GM21528 (cell line): ENCODE measurements at regions not wholly inside any gene's neighbourhood (a gene's known extent, or its start where the extent isn't known, plus 50 kb on each side); places are given as distances from the start of the nearest gene placed in this dataset.
A peak's percentile ranks its signal among the peaks of the same experiment; 100 is the strongest.

Source experiments
- ATAC-seq: cut with Tn5 transposase; IDR thresholded peaks from one replicate; pipeline ENCODE4 v1.9.1; 2021; ENCODE audit warnings: mild to moderate bottlenecking, moderate library complexity; ENCODE audit not compliant: unreplicated experiment, low FRiP score

GRCh38 chr2:52974127-52974526, 793.5 kb upstream of the CHAC2 start:
- ATAC-seq = no peak

GRCh38 chr2:52970642-52971041, 797.0 kb upstream of the CHAC2 start:
- no peak for ATAC-seq

- ATAC-seq = no peak
Observed at GRCh38 chr2:52968043-52968442, 799.6 kb upstream of the CHAC2 start.

- no peak for ATAC-seq
Observed at GRCh38 chr2:52964916-52965530, 802.6 kb upstream of the CHAC2 start.

- ATAC-seq = no peak
Observed at GRCh38 chr2:52961403-52961802, 806.2 kb upstream of the CHAC2 start.

- no peak for ATAC-seq
Observed at GRCh38 chr2:52960881-52961280, 806.7 kb upstream of the CHAC2 start.

- ATAC-seq = no peak
Observed at GRCh38 chr2:52959801-52960200, 807.8 kb upstream of the CHAC2 start.

GRCh38 chr2:52956766-52957165, 810.8 kb upstream of the CHAC2 start:
- no peak for ATAC-seq

GRCh38 chr2:52956118-52956517, 811.5 kb upstream of the CHAC2 start:
- ATAC-seq = no peak

- no peak for ATAC-seq
Observed at GRCh38 chr2:52955079-52955478, 812.5 kb upstream of the CHAC2 start.

GRCh38 chr2:52940101-52940500, 827.5 kb upstream of the CHAC2 start:
- ATAC-seq = no peak

GRCh38 chr2:52939250-52939649, 828.4 kb upstream of the CHAC2 start:
- no peak for ATAC-seq

- no peak for ATAC-seq
Observed at GRCh38 chr2:52936029-52936428, 831.6 kb upstream of the CHAC2 start.

- peak; percentile 29 for ATAC-seq
Observed at GRCh38 chr2:52934920-52935640, 832.5 kb upstream of the CHAC2 start.

- ATAC-seq = peak; percentile 58
Observed at GRCh38 chr2:52934323-52934898, 833.2 kb upstream of the CHAC2 start.

GRCh38 chr2:52933878-52934277, 833.7 kb upstream of the CHAC2 start:
- ATAC-seq = no peak

GRCh38 chr2:52931660-52932059, 835.9 kb upstream of the CHAC2 start:
- ATAC-seq = peak; percentile 55

GRCh38 chr2:52929412-52929811, 838.2 kb upstream of the CHAC2 start:
- no peak for ATAC-seq

GRCh38 chr2:52919673-52920072, 847.9 kb upstream of the CHAC2 start:
- ATAC-seq = no peak

- no peak for ATAC-seq
Observed at GRCh38 chr2:52918551-52918950, 849.1 kb upstream of the CHAC2 start.

- no peak for ATAC-seq
Observed at GRCh38 chr2:52916981-52917380, 850.6 kb upstream of the CHAC2 start.

- no peak for ATAC-seq
Observed at GRCh38 chr2:52904355-52904891, 863.2 kb upstream of the CHAC2 start.
